ENCODE measurements at regions not wholly inside any gene's neighbourhood (a gene's known extent, or its start where the extent isn't known, plus 50 kb on each side); places are given as distances from the start of the nearest gene placed in this dataset.
A peak's percentile ranks its signal among the peaks of the same experiment; 100 is the strongest.

GRCh38 chr13:71304861-71305260 lies 562.1 kb downstream of the DACH1 start:
- no peak for DNase-seq
- Histone ChIP-seq H3K9me3 (ENCODE audit: control insufficient read depth, low read length) (no peaks in the 10 kb centered on the region), H3K4me3 (ENCODE audit: low read length) (no peak overlapping the region), H3K27ac (ENCODE audit: low read depth, low read length) (no peak overlapping the region), H3K36me3 (ENCODE audit: control insufficient read depth, insufficient read depth, low read length) (no peaks in the 10 kb centered on the region), H3K9ac (ENCODE audit: extremely low read depth, low read length, poor library complexity, severe bottlenecking) (no peak overlapping the region), H3K4me1 (ENCODE audit: control insufficient read depth, insufficient read depth, low read length) (no peaks in the 10 kb centered on the region), H3K27me3 (ENCODE audit: control insufficient read depth, insufficient read depth, low read length, poor library complexity, severe bottlenecking) (no peaks in the 10 kb centered on the region)
- Mint-ChIP-seq H3K27me3 (ENCODE audit: insufficient read depth) (no peaks in the 10 kb centered on the region), H3K36me3 (ENCODE audit: low read depth) (no peaks in the 10 kb centered on the region), H3K4me3 (no peak overlapping the region), H3K4me1 (peaks cover 37% of the 10 kb centered on the region), H3K27ac (no peak overlapping the region), H3K9me3 (no peaks in the 10 kb centered on the region)
- 43 to 60% methylated on average over 2 to 3 of the region's 3 CpGs for WGBS, 2 experiments (ENCODE audit: insufficient coverage in 1 of 2, insufficient read length in 1 of 2)
- TF ChIP-seq CTCF (conservative IDR thresholded peaks at IDR 0.05) = no peak

GRCh38 chr13:71303144-71303543 lies 563.9 kb downstream of the DACH1 start:
- Mint-ChIP-seq H3K27ac (no peak overlapping the region), H3K36me3 (ENCODE audit: low read depth) (peaks cover 3% of the 10 kb centered on the region), H3K4me3 (no peak overlapping the region), H3K9me3 (peaks cover 9% of the 10 kb centered on the region), H3K4me1 (peaks cover 36% of the 10 kb centered on the region), H3K27me3 (ENCODE audit: insufficient read depth) (no peaks in the 10 kb centered on the region)
- Histone ChIP-seq H3K4me1 (ENCODE audit: control insufficient read depth, insufficient read depth, low read length) (no peaks in the 10 kb centered on the region), H3K9me3 (ENCODE audit: control insufficient read depth, low read length) (no peaks in the 10 kb centered on the region), H3K4me3 (ENCODE audit: low read length) (no peak overlapping the region), H3K36me3 (ENCODE audit: control insufficient read depth, insufficient read depth, low read length) (no peaks in the 10 kb centered on the region), H3K27me3 (ENCODE audit: control insufficient read depth, insufficient read depth, low read length, poor library complexity, severe bottlenecking) (no peaks in the 10 kb centered on the region), H3K27ac (ENCODE audit: low read depth, low read length) (no peak overlapping the region), H3K9ac (ENCODE audit: extremely low read depth, low read length, poor library complexity, severe bottlenecking) (no peak overlapping the region)
- DNase-seq = peak; percentile 58
- TF ChIP-seq CTCF (conservative IDR thresholded peaks at IDR 0.05) = peak; percentile 71
- 89 to 94% methylated on average over 3 of the region's 3 CpGs for WGBS, 2 experiments (ENCODE audit: insufficient coverage in 1 of 2, insufficient read length in 1 of 2)

GRCh38 chr13:71300602-71301001 lies 566.4 kb downstream of the DACH1 start:
- Mint-ChIP-seq H3K9me3 (peaks cover 9% of the 10 kb centered on the region), H3K36me3 (ENCODE audit: low read depth) (peaks cover 3% of the 10 kb centered on the region), H3K27me3 (ENCODE audit: insufficient read depth) (no peaks in the 10 kb centered on the region), H3K4me1 (peaks cover 17% of the 10 kb centered on the region), H3K27ac (no peak overlapping the region), H3K4me3 (no peak overlapping the region)
- no peak for TF ChIP-seq CTCF (conservative IDR thresholded peaks at IDR 0.05)
- Histone ChIP-seq H3K9me3 (ENCODE audit: control insufficient read depth, low read length) (no peaks in the 10 kb centered on the region), H3K4me3 (ENCODE audit: low read length) (no peak overlapping the region), H3K27me3 (ENCODE audit: control insufficient read depth, insufficient read depth, low read length, poor library complexity, severe bottlenecking) (no peaks in the 10 kb centered on the region), H3K4me1 (ENCODE audit: control insufficient read depth, insufficient read depth, low read length) (no peaks in the 10 kb centered on the region), H3K36me3 (ENCODE audit: control insufficient read depth, insufficient read depth, low read length) (no peaks in the 10 kb centered on the region), H3K27ac (ENCODE audit: low read depth, low read length) (no peak overlapping the region), H3K9ac (ENCODE audit: extremely low read depth, low read length, poor library complexity, severe bottlenecking) (no peak overlapping the region)
- no peak for DNase-seq

All from endodermal cell (in vitro differentiated cells).